ENCODE measurements at regions not wholly inside any gene's neighbourhood (a gene's known extent, or its start where the extent isn't known, plus 50 kb on each side); places are given as distances from the start of the nearest gene placed in this dataset.
"Not testable (repeated sequence)": the region's sequence is repeated elsewhere in the genome, so short reads cannot be mapped to it uniquely, and the experiment has no call there.

GRCh38 chr6:81371930-81372329 lies 380.6 kb downstream of the TENT5A start:
- Histone ChIP-seq H3K79me2 (ENCODE audit: control insufficient read depth, low read length) (no peaks in the 10 kb centered on the region), H4K20me1 (ENCODE audit: control insufficient read depth, insufficient read depth, low read depth, low read length) (no peaks in the 10 kb centered on the region), H3K27ac (ENCODE audit: low read depth, low read length) (no peak overlapping the region), H3K27me3 (ENCODE audit: control insufficient read depth, low read length) (no peaks in the 10 kb centered on the region), H3K4me3 (ENCODE audit: low read length) (no peak overlapping the region), H3F3A (ENCODE audit: control insufficient read depth, insufficient read depth) (no peaks in the 10 kb centered on the region), H3K4me1 (ENCODE audit: control insufficient read depth, low read length) (no peaks in the 10 kb centered on the region), H3K9me3 (ENCODE audit: control insufficient read depth, insufficient read depth, low read length) (no peaks in the 10 kb centered on the region), H3K9me2 (replicated peaks; ENCODE audit: control insufficient read depth, low read length) (no peaks in the 10 kb centered on the region), H3K4me2 (ENCODE audit: low read length) (no peak overlapping the region), H3K36me3 (ENCODE audit: control insufficient read depth, low read length) (no peaks in the 10 kb centered on the region)
- TF ChIP-seq EZH2phosphoT487 (IDR thresholded peaks at IDR 0.05; ENCODE audit: borderline replicate concordance, low read length) (no peak), CTCF (IDR thresholded peaks at IDR 0.05; ENCODE audit: low read depth, low read length, poor library complexity, severe bottlenecking) (no peak)

GRCh38 chr6:81366972-81367371 lies 385.5 kb downstream of the TENT5A start:
- Histone ChIP-seq H3F3A (ENCODE audit: control insufficient read depth, insufficient read depth) (no peaks in the 10 kb centered on the region), H3K4me3 (ENCODE audit: low read length) (no peak overlapping the region), H3K4me2 (ENCODE audit: low read length) (no peak overlapping the region), H3K9me2 (replicated peaks; ENCODE audit: control insufficient read depth, low read length) (no peaks in the 10 kb centered on the region), H3K9me3 (ENCODE audit: control insufficient read depth, insufficient read depth, low read length) (no peaks in the 10 kb centered on the region), H3K79me2 (ENCODE audit: control insufficient read depth, low read length) (no peaks in the 10 kb centered on the region), H4K20me1 (ENCODE audit: control insufficient read depth, insufficient read depth, low read depth, low read length) (no peaks in the 10 kb centered on the region), H3K36me3 (ENCODE audit: control insufficient read depth, low read length) (no peaks in the 10 kb centered on the region), H3K4me1 (ENCODE audit: control insufficient read depth, low read length) (no peaks in the 10 kb centered on the region), H3K27ac (ENCODE audit: low read depth, low read length) (no peak overlapping the region), H3K27me3 (ENCODE audit: control insufficient read depth, low read length) (no peaks in the 10 kb centered on the region)
- TF ChIP-seq CTCF (IDR thresholded peaks at IDR 0.05; ENCODE audit: low read depth, low read length, poor library complexity, severe bottlenecking), result no peak
- TF ChIP-seq EZH2phosphoT487 (IDR thresholded peaks at IDR 0.05; ENCODE audit: borderline replicate concordance, low read length), result no peak

- H3K27me3 ChIP-seq (ENCODE audit: control insufficient read depth, low read length), result no peaks in the 10 kb centered on the region
- TF ChIP-seq CTCF (IDR thresholded peaks at IDR 0.05; ENCODE audit: low read depth, low read length, poor library complexity, severe bottlenecking), result no peak
- TF ChIP-seq EZH2phosphoT487 (IDR thresholded peaks at IDR 0.05; ENCODE audit: borderline replicate concordance, low read length), result no peak
These were observed 390.2 kb downstream of the TENT5A start for GRCh38 chr6:81362246-81362645.

GRCh38 chr6:81353262-81353661 lies 399.2 kb downstream of the TENT5A start:
- no peaks in the 10 kb centered on the region for H3K4me1 ChIP-seq (ENCODE audit: control insufficient read depth, low read length)
- no peaks in the 10 kb centered on the region for H3K79me2 ChIP-seq (ENCODE audit: control insufficient read depth, low read length)
- H3K36me3 ChIP-seq (ENCODE audit: control insufficient read depth, low read length), result no peaks in the 10 kb centered on the region
- no peaks in the 10 kb centered on the region for H3K9me2 ChIP-seq (replicated peaks; ENCODE audit: control insufficient read depth, low read length)
- no peaks in the 10 kb centered on the region for H4K20me1 ChIP-seq (ENCODE audit: control insufficient read depth, insufficient read depth, low read depth, low read length)
- H3K27me3 ChIP-seq (ENCODE audit: control insufficient read depth, low read length), result no peaks in the 10 kb centered on the region
- H3F3A ChIP-seq (ENCODE audit: control insufficient read depth, insufficient read depth), result no peaks in the 10 kb centered on the region
- H3K4me3 ChIP-seq (ENCODE audit: low read length), result no peak overlapping the region
- H3K4me2 ChIP-seq (ENCODE audit: low read length), result no peak overlapping the region
- no peaks in the 10 kb centered on the region for H3K9me3 ChIP-seq (ENCODE audit: control insufficient read depth, insufficient read depth, low read length)
- TF ChIP-seq CTCF (IDR thresholded peaks at IDR 0.05; ENCODE audit: low read depth, low read length, poor library complexity, severe bottlenecking) (no peak), EZH2phosphoT487 (IDR thresholded peaks at IDR 0.05; ENCODE audit: borderline replicate concordance, low read length) (no peak)
- H3K27ac ChIP-seq (ENCODE audit: low read depth, low read length), result no peak overlapping the region

More at GRCh38 chr6:81362246-81362645, 390.2 kb downstream of the TENT5A start:
- Histone ChIP-seq H3K9me2 (replicated peaks; ENCODE audit: control insufficient read depth, low read length) (no peaks in the 10 kb centered on the region), H3K36me3 (ENCODE audit: control insufficient read depth, low read length) (no peaks in the 10 kb centered on the region), H3K27ac (ENCODE audit: low read depth, low read length) (no peak overlapping the region), H3K4me1 (ENCODE audit: control insufficient read depth, low read length) (no peaks in the 10 kb centered on the region), H3K4me3 (ENCODE audit: low read length) (no peak overlapping the region), H3F3A (ENCODE audit: control insufficient read depth, insufficient read depth) (no peaks in the 10 kb centered on the region), H4K20me1 (ENCODE audit: control insufficient read depth, insufficient read depth, low read depth, low read length) (no peaks in the 10 kb centered on the region), H3K9me3 (ENCODE audit: control insufficient read depth, insufficient read depth, low read length) (no peaks in the 10 kb centered on the region), H3K79me2 (ENCODE audit: control insufficient read depth, low read length) (no peaks in the 10 kb centered on the region), H3K4me2 (ENCODE audit: low read length) (no peak overlapping the region)

GRCh38 chr6:81344026-81344425 lies 408.5 kb downstream of the TENT5A start:
- not testable (repeated sequence) for H3K79me2 ChIP-seq (ENCODE audit: control insufficient read depth, low read length); H3K9me3 ChIP-seq (ENCODE audit: control insufficient read depth, insufficient read depth, low read length); H3K27ac ChIP-seq (ENCODE audit: low read depth, low read length); H3K9me2 ChIP-seq (replicated peaks; ENCODE audit: control insufficient read depth, low read length); H3K4me3 ChIP-seq (ENCODE audit: low read length); H3K4me2 ChIP-seq (ENCODE audit: low read length); H3K27me3 ChIP-seq (ENCODE audit: control insufficient read depth, low read length); H3K4me1 ChIP-seq (ENCODE audit: control insufficient read depth, low read length); H4K20me1 ChIP-seq (ENCODE audit: control insufficient read depth, insufficient read depth, low read depth, low read length); H3F3A ChIP-seq (ENCODE audit: control insufficient read depth, insufficient read depth); H3K36me3 ChIP-seq (ENCODE audit: control insufficient read depth, low read length)

Data from DOHH2 (cell line).